ENCODE measurements at regions not wholly inside any gene's neighbourhood (a gene's known extent, or its start where the extent isn't known, plus 50 kb on each side); places are given as distances from the start of the nearest gene placed in this dataset.

DNA sequence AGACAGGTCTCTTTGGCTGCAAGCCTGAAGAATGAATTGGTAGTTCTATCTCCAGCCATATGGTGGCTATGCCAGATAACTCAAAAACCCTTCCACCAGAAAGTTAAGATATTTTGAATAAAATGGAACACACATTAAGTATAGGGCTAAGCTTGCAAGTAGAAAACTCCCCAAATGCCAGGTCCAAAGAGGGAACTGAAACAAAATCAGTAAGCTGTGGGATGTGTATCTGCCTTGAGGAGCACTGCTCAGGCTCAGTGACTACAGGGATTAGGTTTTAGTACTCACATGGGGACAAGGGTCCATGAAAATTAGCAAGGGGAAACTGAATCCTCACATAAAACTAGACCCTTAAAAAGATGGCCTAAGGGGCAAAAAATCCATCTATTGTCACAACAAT, 115.7 kb upstream of the PMFBP1 start:
- no peak for TF ChIP-seq CTCF (conservative IDR thresholded peaks at IDR 0.05; ENCODE audit: low read depth, low read length)
- DNase-seq (ENCODE audit: low read depth) = no peak
- H3K4me3 ChIP-seq (ENCODE audit: low read depth, low read length) = no peak overlapping the region

DNA sequence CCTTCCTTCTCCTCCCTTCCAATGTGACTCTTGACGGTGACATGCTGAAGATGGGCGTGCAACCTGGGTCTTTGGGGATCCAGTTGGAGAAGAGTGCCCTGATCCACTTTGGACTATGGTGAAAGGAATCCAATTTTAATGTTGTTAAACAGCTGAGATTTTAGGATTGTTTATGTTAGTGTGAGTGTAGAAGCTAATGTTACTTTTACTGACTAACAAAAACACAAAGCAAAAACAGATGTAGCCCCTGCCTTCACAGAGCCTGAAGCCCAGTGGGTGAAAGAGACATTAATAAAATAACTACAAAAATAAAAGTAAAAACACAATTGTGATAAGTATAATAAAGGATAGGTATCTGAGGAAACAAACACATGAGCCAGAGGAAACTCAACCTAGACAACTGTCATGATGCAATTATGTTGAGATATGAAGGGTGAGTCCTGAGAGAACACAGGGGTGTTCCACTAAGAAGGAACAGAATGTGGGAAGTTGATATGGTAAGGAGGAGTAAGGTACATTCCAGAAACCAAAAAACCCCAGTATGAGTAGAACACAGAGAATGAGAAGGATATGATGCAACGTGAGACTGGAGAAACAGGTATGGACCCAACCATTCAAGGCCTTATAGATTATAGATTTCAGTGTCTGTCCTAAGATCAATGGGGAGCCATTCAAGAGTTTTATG, 115.1 kb upstream of the PMFBP1 start:
- no peak for DNase-seq (ENCODE audit: low read depth)
- no peak for TF ChIP-seq CTCF (conservative IDR thresholded peaks at IDR 0.05; ENCODE audit: low read depth, low read length)
- no peak overlapping the region for H3K4me3 ChIP-seq (ENCODE audit: low read depth, low read length)

DNA sequence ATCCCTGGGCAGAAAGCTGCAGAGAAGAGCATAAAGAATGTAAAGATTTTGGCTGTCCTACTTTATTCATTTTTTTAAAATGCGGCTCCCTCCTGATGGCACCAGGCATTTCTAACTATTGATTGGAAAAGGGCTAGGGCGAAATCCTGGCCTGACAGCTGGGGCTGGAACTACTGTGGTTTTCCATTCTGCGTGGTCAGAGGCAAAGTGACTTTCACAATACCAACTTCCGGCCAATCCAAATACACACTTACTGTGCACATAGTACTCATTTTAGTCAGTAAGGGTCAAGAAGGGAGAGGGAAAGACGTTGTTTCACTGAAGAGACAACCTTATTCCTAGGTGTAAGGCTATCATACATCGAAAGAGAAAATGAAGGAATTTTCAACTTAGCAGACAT, 113.8 kb upstream of the PMFBP1 start:
- H3K4me3 ChIP-seq (ENCODE audit: low read depth, low read length) = no peak overlapping the region
- TF ChIP-seq CTCF (conservative IDR thresholded peaks at IDR 0.05; ENCODE audit: low read depth, low read length) = no peak
- no peak for DNase-seq (ENCODE audit: low read depth)

DNA sequence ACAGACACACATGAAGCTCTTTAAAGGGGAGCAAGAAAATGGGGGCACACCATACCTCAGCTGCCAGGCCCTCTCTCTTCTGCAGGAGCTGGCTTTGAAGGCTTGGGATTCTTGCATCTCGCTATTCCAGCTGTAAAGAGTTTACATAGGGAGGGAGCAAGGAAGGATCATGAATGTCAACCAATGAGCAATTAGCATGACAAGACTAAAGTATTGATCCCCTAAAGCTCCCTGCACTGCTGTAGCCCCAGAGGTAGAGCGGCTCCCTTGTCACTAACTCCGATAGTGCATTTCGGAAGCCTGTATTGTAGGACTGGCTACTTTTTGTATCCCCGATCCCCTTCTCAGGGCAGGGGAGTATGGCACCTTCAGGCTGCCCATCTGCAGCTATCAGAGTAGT, 113.4 kb upstream of the PMFBP1 start:
- H3K4me3 ChIP-seq (ENCODE audit: low read depth, low read length) = no peak overlapping the region
- DNase-seq (ENCODE audit: low read depth) = no peak
- TF ChIP-seq CTCF (conservative IDR thresholded peaks at IDR 0.05; ENCODE audit: low read depth, low read length) = no peak

- TF ChIP-seq CTCF (conservative IDR thresholded peaks at IDR 0.05; ENCODE audit: low read depth, low read length) = no peak
- DNase-seq (ENCODE audit: low read depth) = no peak
- H3K4me3 ChIP-seq (ENCODE audit: low read depth, low read length) = no peak overlapping the region
These were observed 112.3 kb upstream of the PMFBP1 start for GRCh38 chr16:72284042-72284789.

GRCh38 chr16:72282362-72282761, 110.4 kb upstream of the PMFBP1 start:
- no peak for DNase-seq (ENCODE audit: low read depth)
- TF ChIP-seq CTCF (conservative IDR thresholded peaks at IDR 0.05; ENCODE audit: low read depth, low read length) = no peak
- H3K4me3 ChIP-seq (ENCODE audit: low read depth, low read length) = no peak overlapping the region

- no peak for TF ChIP-seq CTCF (conservative IDR thresholded peaks at IDR 0.05; ENCODE audit: low read depth, low read length)
- DNase-seq (ENCODE audit: low read depth) = no peak
- H3K4me3 ChIP-seq (ENCODE audit: low read depth, low read length) = no peak overlapping the region
These were observed 106.3 kb upstream of the PMFBP1 start for GRCh38 chr16:72278301-72278700.

Measured in epithelial cell of proximal tubule (primary cell).